Astrocyte (in vitro differentiated cells and primary cell): ENCODE measurements at regions not wholly inside any gene's neighbourhood (a gene's known extent, or its start where the extent isn't known, plus 50 kb on each side); places are given as distances from the start of the nearest gene placed in this dataset.

Experiments
- EZH2 ChIP-seq: IDR thresholded peaks from 2 replicates; pipeline ENCODE4 v1.6.1; 2012; ENCODE audit warnings: mild to moderate bottlenecking, low read length, inconsistent platforms; ENCODE audit not compliant: insufficient read depth
- TF ChIP-seq, protein P1 (sequence below): IDR thresholded peaks from 2 replicates; pipeline ENCODE4 v1.5.1; 2011; ENCODE audit warnings: low read depth, mild to moderate bottlenecking, inconsistent platforms, low read length, moderate library complexity; ENCODE audit not compliant: insufficient read depth

DNA sequence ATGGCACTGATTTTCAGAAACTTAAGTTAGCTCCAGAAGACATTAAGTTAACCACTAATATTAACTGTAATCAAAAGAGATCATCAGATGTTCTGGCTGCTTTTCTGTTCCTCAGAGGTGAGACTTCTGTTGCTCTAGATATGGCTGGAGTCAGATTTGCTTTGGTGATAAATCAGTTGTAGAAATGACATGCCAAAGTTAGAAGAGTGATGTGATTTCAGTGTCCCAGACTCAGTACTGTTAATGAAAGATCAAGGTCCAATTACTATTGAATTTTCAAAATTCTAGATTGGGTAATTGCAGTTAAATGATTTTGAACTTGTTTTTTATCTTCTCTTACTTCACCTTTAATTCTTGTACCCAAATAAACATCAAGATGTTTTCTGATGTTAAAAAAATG, 402.4 kb upstream of the SYNCRIP start:
- TF ChIP-seq, protein P1, sequence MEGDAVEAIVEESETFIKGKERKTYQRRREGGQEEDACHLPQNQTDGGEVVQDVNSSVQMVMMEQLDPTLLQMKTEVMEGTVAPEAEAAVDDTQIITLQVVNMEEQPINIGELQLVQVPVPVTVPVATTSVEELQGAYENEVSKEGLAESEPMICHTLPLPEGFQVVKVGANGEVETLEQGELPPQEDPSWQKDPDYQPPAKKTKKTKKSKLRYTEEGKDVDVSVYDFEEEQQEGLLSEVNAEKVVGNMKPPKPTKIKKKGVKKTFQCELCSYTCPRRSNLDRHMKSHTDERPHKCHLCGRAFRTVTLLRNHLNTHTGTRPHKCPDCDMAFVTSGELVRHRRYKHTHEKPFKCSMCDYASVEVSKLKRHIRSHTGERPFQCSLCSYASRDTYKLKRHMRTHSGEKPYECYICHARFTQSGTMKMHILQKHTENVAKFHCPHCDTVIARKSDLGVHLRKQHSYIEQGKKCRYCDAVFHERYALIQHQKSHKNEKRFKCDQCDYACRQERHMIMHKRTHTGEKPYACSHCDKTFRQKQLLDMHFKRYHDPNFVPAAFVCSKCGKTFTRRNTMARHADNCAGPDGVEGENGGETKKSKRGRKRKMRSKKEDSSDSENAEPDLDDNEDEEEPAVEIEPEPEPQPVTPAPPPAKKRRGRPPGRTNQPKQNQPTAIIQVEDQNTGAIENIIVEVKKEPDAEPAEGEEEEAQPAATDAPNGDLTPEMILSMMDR = no peak
- no peak for TF ChIP-seq EZH2
